ENCODE measurements at regions not wholly inside any gene's neighbourhood (a gene's known extent, or its start where the extent isn't known, plus 50 kb on each side); places are given as distances from the start of the nearest gene placed in this dataset.

DNA sequence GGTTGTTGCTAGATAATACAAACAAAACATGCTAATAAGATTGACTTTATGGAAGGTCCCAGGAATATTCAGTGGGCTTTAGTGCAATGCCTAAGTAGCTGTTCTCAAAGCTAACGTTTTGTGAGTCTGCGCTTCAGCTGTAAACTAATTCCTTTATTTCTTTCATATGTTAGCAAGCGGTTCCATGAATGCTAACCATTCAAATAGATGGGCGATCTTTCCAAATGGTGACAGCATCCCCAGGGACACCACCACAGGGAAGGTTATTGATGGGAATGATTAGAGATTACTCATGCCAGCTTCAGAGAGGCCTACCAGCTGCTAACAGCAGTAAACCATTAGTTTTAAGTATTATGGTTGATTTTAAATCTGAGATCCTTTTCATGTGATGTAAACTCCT is 405.7 kb upstream of the MCTP2 start (continued):
- TF ChIP-seq, protein P1, sequence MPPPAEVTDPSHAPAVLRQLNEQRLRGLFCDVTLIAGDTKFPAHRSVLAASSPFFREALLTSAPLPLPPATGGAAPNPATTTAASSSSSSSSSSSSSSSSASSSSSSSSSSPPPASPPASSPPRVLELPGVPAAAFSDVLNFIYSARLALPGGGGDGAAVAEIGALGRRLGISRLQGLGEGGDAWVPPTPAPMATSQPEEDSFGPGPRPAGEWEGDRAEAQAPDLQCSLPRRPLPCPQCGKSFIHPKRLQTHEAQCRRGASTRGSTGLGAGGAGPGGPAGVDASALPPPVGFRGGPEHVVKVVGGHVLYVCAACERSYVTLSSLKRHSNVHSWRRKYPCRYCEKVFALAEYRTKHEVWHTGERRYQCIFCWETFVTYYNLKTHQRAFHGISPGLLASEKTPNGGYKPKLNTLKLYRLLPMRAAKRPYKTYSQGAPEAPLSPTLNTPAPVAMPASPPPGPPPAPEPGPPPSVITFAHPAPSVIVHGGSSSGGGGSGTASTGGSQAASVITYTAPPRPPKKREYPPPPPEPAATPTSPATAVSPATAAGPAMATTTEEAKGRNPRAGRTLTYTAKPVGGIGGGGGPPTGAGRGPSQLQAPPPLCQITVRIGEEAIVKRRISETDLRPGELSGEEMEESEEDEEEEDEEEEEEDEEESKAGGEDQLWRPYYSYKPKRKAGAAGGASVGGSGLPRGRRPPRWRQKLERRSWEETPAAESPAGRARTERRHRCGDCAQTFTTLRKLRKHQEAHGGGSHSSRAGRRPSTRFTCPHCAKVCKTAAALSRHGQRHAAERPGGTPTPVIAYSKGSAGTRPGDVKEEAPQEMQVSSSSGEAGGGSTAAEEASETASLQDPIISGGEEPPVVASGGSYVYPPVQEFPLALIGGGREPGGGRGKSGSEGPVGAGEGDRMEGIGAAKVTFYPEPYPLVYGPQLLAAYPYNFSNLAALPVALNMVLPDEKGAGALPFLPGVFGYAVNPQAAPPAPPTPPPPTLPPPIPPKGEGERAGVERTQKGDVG (CRISPR knock-in tag; IDR thresholded peaks at IDR 0.05): no peak
- TF ChIP-seq, protein P2, sequence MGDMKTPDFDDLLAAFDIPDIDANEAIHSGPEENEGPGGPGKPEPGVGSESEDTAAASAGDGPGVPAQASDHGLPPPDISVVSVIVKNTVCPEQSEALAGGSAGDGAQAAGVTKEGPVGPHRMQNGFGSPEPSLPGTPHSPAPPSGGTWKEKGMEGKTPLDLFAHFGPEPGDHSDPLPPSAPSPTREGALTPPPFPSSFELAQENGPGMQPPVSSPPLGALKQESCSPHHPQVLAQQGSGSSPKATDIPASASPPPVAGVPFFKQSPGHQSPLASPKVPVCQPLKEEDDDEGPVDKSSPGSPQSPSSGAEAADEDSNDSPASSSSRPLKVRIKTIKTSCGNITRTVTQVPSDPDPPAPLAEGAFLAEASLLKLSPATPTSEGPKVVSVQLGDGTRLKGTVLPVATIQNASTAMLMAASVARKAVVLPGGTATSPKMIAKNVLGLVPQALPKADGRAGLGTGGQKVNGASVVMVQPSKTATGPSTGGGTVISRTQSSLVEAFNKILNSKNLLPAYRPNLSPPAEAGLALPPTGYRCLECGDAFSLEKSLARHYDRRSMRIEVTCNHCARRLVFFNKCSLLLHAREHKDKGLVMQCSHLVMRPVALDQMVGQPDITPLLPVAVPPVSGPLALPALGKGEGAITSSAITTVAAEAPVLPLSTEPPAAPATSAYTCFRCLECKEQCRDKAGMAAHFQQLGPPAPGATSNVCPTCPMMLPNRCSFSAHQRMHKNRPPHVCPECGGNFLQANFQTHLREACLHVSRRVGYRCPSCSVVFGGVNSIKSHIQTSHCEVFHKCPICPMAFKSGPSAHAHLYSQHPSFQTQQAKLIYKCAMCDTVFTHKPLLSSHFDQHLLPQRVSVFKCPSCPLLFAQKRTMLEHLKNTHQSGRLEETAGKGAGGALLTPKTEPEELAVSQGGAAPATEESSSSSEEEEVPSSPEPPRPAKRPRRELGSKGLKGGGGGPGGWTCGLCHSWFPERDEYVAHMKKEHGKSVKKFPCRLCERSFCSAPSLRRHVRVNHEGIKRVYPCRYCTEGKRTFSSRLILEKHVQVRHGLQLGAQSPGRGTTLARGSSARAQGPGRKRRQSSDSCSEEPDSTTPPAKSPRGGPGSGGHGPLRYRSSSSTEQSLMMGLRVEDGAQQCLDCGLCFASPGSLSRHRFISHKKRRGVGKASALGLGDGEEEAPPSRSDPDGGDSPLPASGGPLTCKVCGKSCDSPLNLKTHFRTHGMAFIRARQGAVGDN (IDR thresholded peaks at IDR 0.05): no peak
- TF ChIP-seq, protein P3, sequence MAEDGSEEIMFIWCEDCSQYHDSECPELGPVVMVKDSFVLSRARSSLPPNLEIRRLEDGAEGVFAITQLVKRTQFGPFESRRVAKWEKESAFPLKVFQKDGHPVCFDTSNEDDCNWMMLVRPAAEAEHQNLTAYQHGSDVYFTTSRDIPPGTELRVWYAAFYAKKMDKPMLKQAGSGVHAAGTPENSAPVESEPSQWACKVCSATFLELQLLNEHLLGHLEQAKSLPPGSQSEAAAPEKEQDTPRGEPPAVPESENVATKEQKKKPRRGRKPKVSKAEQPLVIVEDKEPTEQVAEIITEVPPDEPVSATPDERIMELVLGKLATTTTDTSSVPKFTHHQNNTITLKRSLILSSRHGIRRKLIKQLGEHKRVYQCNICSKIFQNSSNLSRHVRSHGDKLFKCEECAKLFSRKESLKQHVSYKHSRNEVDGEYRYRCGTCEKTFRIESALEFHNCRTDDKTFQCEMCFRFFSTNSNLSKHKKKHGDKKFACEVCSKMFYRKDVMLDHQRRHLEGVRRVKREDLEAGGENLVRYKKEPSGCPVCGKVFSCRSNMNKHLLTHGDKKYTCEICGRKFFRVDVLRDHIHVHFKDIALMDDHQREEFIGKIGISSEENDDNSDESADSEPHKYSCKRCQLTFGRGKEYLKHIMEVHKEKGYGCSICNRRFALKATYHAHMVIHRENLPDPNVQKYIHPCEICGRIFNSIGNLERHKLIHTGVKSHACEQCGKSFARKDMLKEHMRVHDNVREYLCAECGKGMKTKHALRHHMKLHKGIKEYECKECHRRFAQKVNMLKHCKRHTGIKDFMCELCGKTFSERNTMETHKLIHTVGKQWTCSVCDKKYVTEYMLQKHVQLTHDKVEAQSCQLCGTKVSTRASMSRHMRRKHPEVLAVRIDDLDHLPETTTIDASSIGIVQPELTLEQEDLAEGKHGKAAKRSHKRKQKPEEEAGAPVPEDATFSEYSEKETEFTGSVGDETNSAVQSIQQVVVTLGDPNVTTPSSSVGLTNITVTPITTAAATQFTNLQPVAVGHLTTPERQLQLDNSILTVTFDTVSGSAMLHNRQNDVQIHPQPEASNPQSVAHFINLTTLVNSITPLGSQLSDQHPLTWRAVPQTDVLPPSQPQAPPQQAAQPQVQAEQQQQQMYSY (CRISPR knock-in tag; IDR thresholded peaks at IDR 0.05): no peak
- no peak for TF ChIP-seq STAT3 (IDR thresholded peaks at IDR 0.05; ENCODE audit: low read depth, low read length)
- no peak for TF ChIP-seq NRF1 (conservative IDR thresholded peaks at IDR 0.05; ENCODE audit: low read depth, low read length)
- no peak for TF ChIP-seq TCF3 (IDR thresholded peaks at IDR 0.05; ENCODE audit: borderline replicate concordance, insufficient read depth, low read depth, low read length)
- TF ChIP-seq TCF12 (IDR thresholded peaks at IDR 0.05; ENCODE audit: low read depth, low read length): no peak

All from GM12878 (cell line).